DND-41 (cell line): ENCODE measurements at regions not wholly inside any gene's neighbourhood (a gene's known extent, or its start where the extent isn't known, plus 50 kb on each side); places are given as distances from the start of the nearest gene placed in this dataset.

ENCODE experiments used
- ATAC-seq: fragments of 200-7000 bp; cut with Tn5 transposase; 3 replicates; pipeline ENCODE4 v1.9.1; 2021; ENCODE audit warnings: low read depth; ENCODE audit not compliant: insufficient read depth
- DNase-seq: peaks from one replicate; pipeline ENCODE4 v3.0.0-alpha.2; 2020
- H2AFZ ChIP-seq: 2 replicates; pipeline ENCODE4 v1.6.0; 2012; ENCODE audit warnings: low read depth, low read length
- H3K27ac ChIP-seq: 2 replicates; pipeline ENCODE4 v1.5.1; 2012; ENCODE audit warnings: low read length, inconsistent platforms
- H3K27me3 ChIP-seq: fragments of 200-600 bp; sonication (generic); 2 replicates; pipeline ENCODE4 v1.6.0; 2012; ENCODE audit warnings: low read length, mild to moderate bottlenecking, inconsistent platforms; ENCODE audit not compliant: insufficient read depth, poor library complexity
- H3K36me3 ChIP-seq: 2 replicates; pipeline ENCODE4 v1.5.1; 2012; ENCODE audit warnings: low read length, inconsistent platforms; ENCODE audit not compliant: insufficient read depth
- H3K4me1 ChIP-seq: 2 replicates; pipeline ENCODE4 v1.5.1; 2012; ENCODE audit warnings: mild to moderate bottlenecking, low read length; ENCODE audit not compliant: insufficient read depth
- H3K4me2 ChIP-seq: 2 replicates; pipeline ENCODE4 v1.6.0; 2012; ENCODE audit warnings: mild to moderate bottlenecking, moderate library complexity, low read length, inconsistent platforms; ENCODE audit not compliant: insufficient read depth
- H3K4me3 ChIP-seq, 2 experiments: fragments of 200-600 bp in 1 of 2; shearing (Covaris generic) in 1 of 2; 2 replicates each; pipeline ENCODE4 v1.5.1; 2012 to 2016; ENCODE audit warnings: inconsistent platforms in 2 of 2, low read length in 2 of 2, mild to moderate bottlenecking in 2 of 2, low read depth in 1 of 2, moderate library complexity in 1 of 2
- H3K79me2 ChIP-seq: 2 replicates; pipeline ENCODE4 v1.6.0; 2012; ENCODE audit warnings: low read length, inconsistent platforms; ENCODE audit not compliant: insufficient read depth
- H3K9ac ChIP-seq: 2 replicates; pipeline ENCODE4 v1.6.0; 2012; ENCODE audit warnings: low read depth, mild to moderate bottlenecking, inconsistent platforms, low read length, moderate library complexity
- H3K9me3 ChIP-seq: 2 replicates; pipeline ENCODE4 v1.5.1; 2012; ENCODE audit warnings: low read length, moderate library complexity, mild to moderate bottlenecking, inconsistent platforms; ENCODE audit not compliant: insufficient read depth, severe bottlenecking
- H4K20me1 ChIP-seq: 2 replicates; pipeline ENCODE4 v1.6.0; 2012; ENCODE audit warnings: low read length; ENCODE audit not compliant: insufficient read depth
- CTCF ChIP-seq: IDR thresholded peaks from 2 replicates; pipeline ENCODE4 v1.5.1; 2012; ENCODE audit warnings: borderline replicate concordance, low read length, moderate library complexity, mild to moderate bottlenecking; ENCODE audit not compliant: poor library complexity, severe bottlenecking; ENCODE audit errors: extremely low read depth
- EZH2 ChIP-seq: IDR thresholded peaks from 3 replicates; pipeline ENCODE4 v1.6.1; 2012; ENCODE audit warnings: borderline replicate concordance, low read depth, mild to moderate bottlenecking, moderate library complexity, low read length, inconsistent platforms; ENCODE audit not compliant: severe bottlenecking

GRCh38 chr4:13143222-13144070 lies 340.7 kb downstream of the RAB28 start:
- Histone ChIP-seq H3K9me3 (no peaks in the 10 kb centered on the region), H3K4me1 (no peaks in the 10 kb centered on the region), H3K27me3 (no peaks in the 10 kb centered on the region), H3K4me3 (no peak overlapping the region), H4K20me1 (no peaks in the 10 kb centered on the region), H3K9ac (no peak overlapping the region), H3K4me2 (no peak overlapping the region), H3K79me2 (no peaks in the 10 kb centered on the region), H3K27ac (no peak overlapping the region), H3K36me3 (no peaks in the 10 kb centered on the region), H2AFZ (no peak overlapping the region)
- no peak for DNase-seq
- TF ChIP-seq EZH2 (no peak), CTCF (no peak)
- ATAC-seq = no peak

- H3K9me3 ChIP-seq = no peaks in the 10 kb centered on the region
- ATAC-seq = no peak
- DNase-seq = no peak
- no peak overlapping the region for H3K4me3 ChIP-seq
- no peak overlapping the region for H2AFZ ChIP-seq
- H3K4me2 ChIP-seq = no peak overlapping the region
- TF ChIP-seq CTCF (no peak), EZH2 (no peak)
- H3K27ac ChIP-seq = no peak overlapping the region
- no peaks in the 10 kb centered on the region for H3K4me1 ChIP-seq
- H3K36me3 ChIP-seq = no peaks in the 10 kb centered on the region
- no peaks in the 10 kb centered on the region for H3K79me2 ChIP-seq
- no peaks in the 10 kb centered on the region for H4K20me1 ChIP-seq
- no peaks in the 10 kb centered on the region for H3K27me3 ChIP-seq
- H3K9ac ChIP-seq = no peak overlapping the region
Observed at GRCh38 chr4:13142726-13143125, 341.4 kb downstream of the RAB28 start.

- ATAC-seq (no peak), DNase-seq (no peak)
- H3K9me3 ChIP-seq = no peaks in the 10 kb centered on the region
- no peak overlapping the region for H2AFZ ChIP-seq
- no peaks in the 10 kb centered on the region for H3K79me2 ChIP-seq
- TF ChIP-seq EZH2 (no peak), CTCF (no peak)
- no peak overlapping the region for H3K4me3 ChIP-seq
- no peaks in the 10 kb centered on the region for H4K20me1 ChIP-seq
- H3K27me3 ChIP-seq = no peaks in the 10 kb centered on the region
- no peaks in the 10 kb centered on the region for H3K36me3 ChIP-seq
- H3K4me1 ChIP-seq = no peaks in the 10 kb centered on the region
- H3K4me2 ChIP-seq = no peak overlapping the region
- no peak overlapping the region for H3K27ac ChIP-seq
- H3K9ac ChIP-seq = no peak overlapping the region
Observed at GRCh38 chr4:13142191-13142590, 341.9 kb downstream of the RAB28 start.
